IMR-90 (cell line): ENCODE measurements at regions not wholly inside any gene's neighbourhood (a gene's known extent, or its start where the extent isn't known, plus 50 kb on each side); places are given as distances from the start of the nearest gene placed in this dataset.
A peak's percentile ranks its signal among the peaks of the same experiment; 100 is the strongest.
"Not testable (repeated sequence)": the region's sequence is repeated elsewhere in the genome, so short reads cannot be mapped to it uniquely, and the experiment has no call there.

ENCODE experiments used
- ATAC-seq: fragments of 200-7000 bp; cut with Tn5 transposase; 2 replicates; pipeline ENCODE4 v1.9.1; 2020; ENCODE audit warnings: low read depth, mild to moderate bottlenecking, moderate library complexity
- BruUV-seq: library from RNA; stranded (reverse); fragments of 400-500 nt; replicated peaks from 2 replicates; lab custom pipeline; 2021; lab: Mats Ljungman, UMichigan
- CTCF ChIA-PET: fragments of 300-600 bp; formaldehyde crosslinking; extraction: SDS; loops from one replicate; lab custom pipeline; 2021; ENCODE audit warnings: antibody characterized with exemption; lab: Yijun Ruan, JAX
- POLR2A ChIA-PET: fragments of 300-600 bp; sonication (Branson Sonifier 250); formaldehyde crosslinking; loops from one replicate; lab custom pipeline; 2022; ENCODE audit warnings: antibody characterized with exemption; ENCODE audit not compliant: unreplicated experiment; lab: Charles Lee
- DNase-seq: peaks from one replicate; pipeline ENCODE4 v3.0.0; 2013
- H2AFZ ChIP-seq: replicated peaks from 2 replicates; pipeline ENCODE3; 2013; ENCODE audit warnings: low read length, mild to moderate bottlenecking; ENCODE audit not compliant: poor library complexity
- H2AK5ac ChIP-seq: 2 replicates; pipeline ENCODE4 v1.6.1; 2013; ENCODE audit warnings: low read depth, low read length, inconsistent platforms
- H2AK9ac ChIP-seq: replicated peaks from 2 replicates; pipeline ENCODE3; 2013; ENCODE audit warnings: mild to moderate bottlenecking, low read depth, low read length, moderate library complexity; ENCODE audit not compliant: poor library complexity
- H2BK120ac ChIP-seq: 2 replicates; pipeline ENCODE4 v1.6.1; 2013; ENCODE audit warnings: low read depth, low read length, inconsistent platforms
- H2BK15ac ChIP-seq: 3 replicates; pipeline ENCODE4 v1.6.1; 2013; ENCODE audit warnings: low read depth, low read length, inconsistent platforms
- H2BK20ac ChIP-seq: 2 replicates; pipeline ENCODE4 v1.6.1; 2013; ENCODE audit warnings: low read depth, mild to moderate bottlenecking, inconsistent platforms, low read length, moderate library complexity
- H2BK5ac ChIP-seq: 2 replicates; pipeline ENCODE4 v1.6.1; 2013; ENCODE audit warnings: mild to moderate bottlenecking, low read depth, low read length, inconsistent platforms; ENCODE audit not compliant: poor library complexity, severe bottlenecking
- H3K14ac ChIP-seq: replicated peaks from 2 replicates; pipeline ENCODE4 v1.6.1; 2013; ENCODE audit warnings: low read depth, low read length, inconsistent platforms
- H3K18ac ChIP-seq: 2 replicates; pipeline ENCODE4 v1.6.1; 2013; ENCODE audit warnings: low read depth, low read length, control low read depth
- H3K23ac ChIP-seq: 2 replicates; pipeline ENCODE4 v1.6.1; 2013; ENCODE audit warnings: low read depth, low read length, inconsistent platforms
- H3K27ac ChIP-seq: 2 replicates; pipeline ENCODE4 v1.5.1; 2013; ENCODE audit warnings: mild to moderate bottlenecking, control low read depth, low read length; ENCODE audit not compliant: insufficient read depth
- H3K27me3 ChIP-seq: 2 replicates; pipeline ENCODE4 v1.6.1; 2013; ENCODE audit warnings: low read length; ENCODE audit not compliant: control insufficient read depth, insufficient read depth
- H3K36me3 ChIP-seq: 2 replicates; pipeline ENCODE4 v1.6.1; 2013; ENCODE audit warnings: low read length, mixed read lengths; ENCODE audit not compliant: control insufficient read depth, insufficient read depth
- H3K4ac ChIP-seq: 2 replicates; pipeline ENCODE4 v1.6.1; 2013; ENCODE audit warnings: low read depth, low read length, inconsistent platforms
- H3K4me1 ChIP-seq: 2 replicates; pipeline ENCODE4 v1.6.1; 2013; ENCODE audit warnings: low read length, mixed read lengths; ENCODE audit not compliant: control insufficient read depth, insufficient read depth
- H3K4me2 ChIP-seq: 2 replicates; pipeline ENCODE4 v1.6.1; 2013; ENCODE audit warnings: low read depth, mild to moderate bottlenecking, control low read depth, low read length, moderate library complexity
- H3K4me3 ChIP-seq: 2 replicates; pipeline ENCODE4 v1.5.1; 2013; ENCODE audit warnings: low read depth, mild to moderate bottlenecking, control low read depth, low read length, moderate library complexity; ENCODE audit not compliant: insufficient read depth
- H3K56ac ChIP-seq: 2 replicates; pipeline ENCODE4 v1.6.1; 2013; ENCODE audit warnings: low read length, inconsistent platforms; ENCODE audit not compliant: insufficient read depth; ENCODE audit errors: extremely low read depth
- H3K79me1 ChIP-seq, 2 experiments: 2 replicates each; pipeline ENCODE4 v1.6.1; 2013; ENCODE audit warnings: low read length in 2 of 2, inconsistent platforms in 1 of 2, low read depth in 1 of 2
- H3K9ac ChIP-seq: 2 replicates; pipeline ENCODE4 v1.6.1; 2013; ENCODE audit warnings: low read depth, low read length, control low read depth
- H3K9me1 ChIP-seq: 2 replicates; pipeline ENCODE4 v1.6.1; 2013; ENCODE audit warnings: low read length, inconsistent platforms; ENCODE audit not compliant: insufficient read depth
- H3K9me3 ChIP-seq: 2 replicates; pipeline ENCODE4 v1.6.1; 2013; ENCODE audit warnings: low read length; ENCODE audit not compliant: control insufficient read depth, insufficient read depth
- H4K20me1 ChIP-seq: 2 replicates; pipeline ENCODE4 v1.6.1; 2013; ENCODE audit warnings: low read length, inconsistent platforms; ENCODE audit not compliant: insufficient read depth
- H4K5ac ChIP-seq: 2 replicates; pipeline ENCODE4 v1.6.1; 2013; ENCODE audit warnings: mild to moderate bottlenecking, low read depth, low read length, control low read depth
- H4K8ac ChIP-seq, 2 experiments: 2 replicates each; pipeline ENCODE4 v1.6.1; 2013; ENCODE audit warnings: low read depth in 2 of 2, low read length in 2 of 2, control low read depth in 1 of 2, inconsistent platforms in 1 of 2
- H4K91ac ChIP-seq: 2 replicates; pipeline ENCODE4 v1.6.1; 2013; ENCODE audit warnings: low read depth, low read length, inconsistent platforms; ENCODE audit not compliant: insufficient read depth
- WGBS, 2 experiments: methylation state at CpG; one replicate each; pipeline versions ENCODE4 v1.1.5 to v1.1.7; 2013; ENCODE audit warnings: missing lambda C conversion rate in 2 of 2; ENCODE audit not compliant: insufficient read length in 1 of 2; ENCODE audit errors: extremely low coverage in 2 of 2; 5-methylcytosine and 5-hydroxymethylcytosine counted together
- dilution Hi-C: fragments of 300-500 bp; cut with HindIII; formaldehyde crosslinking; loops from one replicate; pipeline ENCODE4 v1.14.3; 2018; ENCODE audit warnings: low sequenced_read_pairs; ENCODE audit not compliant: unreplicated experiment
- in situ Hi-C: fragments of 300-500 bp; cut with MboI; formaldehyde crosslinking; loops from 3 replicates; pipeline ENCODE4 v1.14.3; 2019; ENCODE audit warnings: low sequenced_read_pairs, inconsistent platforms, mixed read lengths
- intact Hi-C: fragments of 100-400 bp; cut with micrococcal nuclease; formaldehyde crosslinking; loops from 2 replicates; pipeline ENCODE4 v1.10.0; 2022

DNA sequence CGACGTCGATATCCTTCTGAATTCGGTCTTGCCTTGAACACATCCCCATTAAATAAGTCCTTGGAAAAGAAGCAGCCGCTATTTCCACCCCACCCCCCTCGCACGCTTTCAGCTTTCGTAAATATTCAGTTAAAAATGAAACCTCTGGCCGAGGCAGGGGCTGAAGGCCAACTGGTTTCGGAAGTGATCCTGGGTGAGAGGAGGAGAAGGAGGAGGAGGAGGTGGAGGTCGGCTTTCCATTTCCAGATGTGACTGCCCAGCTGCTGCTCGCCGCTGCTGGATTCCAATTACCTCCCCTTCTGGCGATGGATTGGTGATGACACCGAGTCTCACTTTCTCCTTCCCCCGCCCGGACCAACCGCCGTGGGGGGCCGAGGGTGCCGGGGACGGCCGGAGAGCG, 73.1 kb upstream of the NBPF8 start:
- H2BK15ac ChIP-seq, H3K4ac ChIP-seq, BruUV-seq, H4K20me1 ChIP-seq, CTCF ChIA-PET, H2AK5ac ChIP-seq, POLR2A ChIA-PET, H3K79me1 ChIP-seq, H3K9me1 ChIP-seq, H3K56ac ChIP-seq, H3K27me3 ChIP-seq, H3K9me3 ChIP-seq, H2AFZ ChIP-seq, H2AK9ac ChIP-seq, H3K4me1 ChIP-seq, H4K8ac ChIP-seq, dilution Hi-C loops, H4K5ac ChIP-seq, H2BK5ac ChIP-seq, intact Hi-C loops, H3K18ac ChIP-seq, H3K14ac ChIP-seq, H3K36me3 ChIP-seq, H4K91ac ChIP-seq, H2BK20ac ChIP-seq, in situ Hi-C loops: not testable (repeated sequence)
- 0 out of 2 replicates have a peak overlapping the region, but pooled peaks have one; percentile 10 for H3K4me2 ChIP-seq
- DNase-seq, result peak; percentile 7
- H3K4me3 ChIP-seq, result peak overlapping the region; percentile 45
- H3K23ac ChIP-seq, result peak overlapping the region; percentile 59; the same call in 1 of the 2 replicates
- peak overlapping the region; percentile 68 for H3K27ac ChIP-seq
- H2BK120ac ChIP-seq, result peak overlapping the region; percentile 54; the same call in 1 of the 2 replicates
- peak overlapping the region; percentile 57 for H3K9ac ChIP-seq
- WGBS, 2 experiments, result no CpG with 5 or more reads among the region's 24 CpGs
- ATAC-seq, result peak; percentile 35

- H4K8ac ChIP-seq, in situ Hi-C loops, DNase-seq, H3K14ac ChIP-seq, H3K79me1 ChIP-seq, intact Hi-C loops, H2AK9ac ChIP-seq, H4K5ac ChIP-seq, H4K20me1 ChIP-seq, H3K4ac ChIP-seq, CTCF ChIA-PET, H3K27me3 ChIP-seq, POLR2A ChIA-PET, H3K56ac ChIP-seq, H2BK120ac ChIP-seq, H3K23ac ChIP-seq, H3K4me1 ChIP-seq, H2BK15ac ChIP-seq, H3K9me1 ChIP-seq, H3K18ac ChIP-seq, BruUV-seq, H3K36me3 ChIP-seq, dilution Hi-C loops, H2AFZ ChIP-seq, H4K91ac ChIP-seq, H2BK5ac ChIP-seq, H3K9me3 ChIP-seq, ATAC-seq, H2BK20ac ChIP-seq, H2AK5ac ChIP-seq: not testable (repeated sequence)
- peak overlapping the region; percentile 68 for H3K27ac ChIP-seq
- H3K4me3 ChIP-seq, result peak overlapping the region; percentile 51
- no CpG with 5 or more reads among the region's 78 CpGs for WGBS, 2 experiments
- 0 out of 2 replicates have a peak overlapping the region, but pooled peaks have one; percentile 10 for H3K4me2 ChIP-seq
- peak overlapping the region; percentile 57 for H3K9ac ChIP-seq
Observed at GRCh38 chr1:120340838-120341751, 73.7 kb upstream of the NBPF8 start.
